ENCODE measurements at regions not wholly inside any gene's neighbourhood (a gene's known extent, or its start where the extent isn't known, plus 50 kb on each side); places are given as distances from the start of the nearest gene placed in this dataset.

DNA sequence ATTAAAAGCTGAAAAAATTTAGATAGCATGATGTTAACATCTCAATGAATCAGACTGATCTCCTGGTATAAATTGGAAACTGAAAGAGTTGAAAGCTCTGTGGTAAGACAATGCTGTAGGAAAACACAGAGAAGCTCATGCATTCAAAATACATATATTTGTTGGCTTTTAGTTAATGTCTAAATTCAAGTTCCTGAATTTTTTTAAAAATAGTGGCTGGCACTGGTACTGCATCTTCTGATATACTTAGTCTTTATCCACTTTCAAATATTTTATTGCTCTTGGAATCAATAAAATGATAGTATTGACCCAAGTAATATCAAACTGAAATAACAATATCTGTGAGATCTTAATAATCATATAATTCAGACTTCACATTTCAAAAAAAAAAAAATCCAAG, 151.4 kb upstream of the FIGN start:
- TF ChIP-seq, protein P1, sequence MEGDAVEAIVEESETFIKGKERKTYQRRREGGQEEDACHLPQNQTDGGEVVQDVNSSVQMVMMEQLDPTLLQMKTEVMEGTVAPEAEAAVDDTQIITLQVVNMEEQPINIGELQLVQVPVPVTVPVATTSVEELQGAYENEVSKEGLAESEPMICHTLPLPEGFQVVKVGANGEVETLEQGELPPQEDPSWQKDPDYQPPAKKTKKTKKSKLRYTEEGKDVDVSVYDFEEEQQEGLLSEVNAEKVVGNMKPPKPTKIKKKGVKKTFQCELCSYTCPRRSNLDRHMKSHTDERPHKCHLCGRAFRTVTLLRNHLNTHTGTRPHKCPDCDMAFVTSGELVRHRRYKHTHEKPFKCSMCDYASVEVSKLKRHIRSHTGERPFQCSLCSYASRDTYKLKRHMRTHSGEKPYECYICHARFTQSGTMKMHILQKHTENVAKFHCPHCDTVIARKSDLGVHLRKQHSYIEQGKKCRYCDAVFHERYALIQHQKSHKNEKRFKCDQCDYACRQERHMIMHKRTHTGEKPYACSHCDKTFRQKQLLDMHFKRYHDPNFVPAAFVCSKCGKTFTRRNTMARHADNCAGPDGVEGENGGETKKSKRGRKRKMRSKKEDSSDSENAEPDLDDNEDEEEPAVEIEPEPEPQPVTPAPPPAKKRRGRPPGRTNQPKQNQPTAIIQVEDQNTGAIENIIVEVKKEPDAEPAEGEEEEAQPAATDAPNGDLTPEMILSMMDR (IDR thresholded peaks at IDR 0.05 in 2 of 3, conservative IDR thresholded peaks at IDR 0.05 in 1 of 3; ENCODE audit: borderline replicate concordance in 1 of 3, insufficient read depth in 1 of 3, low read depth in 2 of 3, low read length in 2 of 3), result peak in 2 of 3 experiments; percentile 23 to 43; a peak in 1 of 6 replicates
- TF ChIP-seq SP1 (IDR thresholded peaks at IDR 0.05; ENCODE audit: low read depth) (no peak), RAD21 (IDR thresholded peaks at IDR 0.05; ENCODE audit: low read depth) (no peak), SIN3A (IDR thresholded peaks at IDR 0.05; ENCODE audit: low read depth) (no peak), POLR2AphosphoS5 (IDR thresholded peaks at IDR 0.05; ENCODE audit: low read depth, low read length) (no peak), TCF7L2 (IDR thresholded peaks at IDR 0.05; ENCODE audit: borderline replicate concordance, extremely low read depth, insufficient read depth, insufficient read length) (no peak), EGR1 (IDR thresholded peaks at IDR 0.05; ENCODE audit: low read depth) (no peak), POLR2A (IDR thresholded peaks at IDR 0.05; ENCODE audit: borderline replicate concordance, extremely low read depth, insufficient read depth, insufficient read length) (no peak), EZH2phosphoT487 (IDR thresholded peaks at IDR 0.05; ENCODE audit: borderline replicate concordance) (no peak), SRF (IDR thresholded peaks at IDR 0.05; ENCODE audit: low read depth) (no peak)
- TF ChIP-seq, protein P2, sequence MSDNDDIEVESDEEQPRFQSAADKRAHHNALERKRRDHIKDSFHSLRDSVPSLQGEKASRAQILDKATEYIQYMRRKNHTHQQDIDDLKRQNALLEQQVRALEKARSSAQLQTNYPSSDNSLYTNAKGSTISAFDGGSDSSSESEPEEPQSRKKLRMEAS (IDR thresholded peaks at IDR 0.05), result no peak
- TF ChIP-seq, protein P3, sequence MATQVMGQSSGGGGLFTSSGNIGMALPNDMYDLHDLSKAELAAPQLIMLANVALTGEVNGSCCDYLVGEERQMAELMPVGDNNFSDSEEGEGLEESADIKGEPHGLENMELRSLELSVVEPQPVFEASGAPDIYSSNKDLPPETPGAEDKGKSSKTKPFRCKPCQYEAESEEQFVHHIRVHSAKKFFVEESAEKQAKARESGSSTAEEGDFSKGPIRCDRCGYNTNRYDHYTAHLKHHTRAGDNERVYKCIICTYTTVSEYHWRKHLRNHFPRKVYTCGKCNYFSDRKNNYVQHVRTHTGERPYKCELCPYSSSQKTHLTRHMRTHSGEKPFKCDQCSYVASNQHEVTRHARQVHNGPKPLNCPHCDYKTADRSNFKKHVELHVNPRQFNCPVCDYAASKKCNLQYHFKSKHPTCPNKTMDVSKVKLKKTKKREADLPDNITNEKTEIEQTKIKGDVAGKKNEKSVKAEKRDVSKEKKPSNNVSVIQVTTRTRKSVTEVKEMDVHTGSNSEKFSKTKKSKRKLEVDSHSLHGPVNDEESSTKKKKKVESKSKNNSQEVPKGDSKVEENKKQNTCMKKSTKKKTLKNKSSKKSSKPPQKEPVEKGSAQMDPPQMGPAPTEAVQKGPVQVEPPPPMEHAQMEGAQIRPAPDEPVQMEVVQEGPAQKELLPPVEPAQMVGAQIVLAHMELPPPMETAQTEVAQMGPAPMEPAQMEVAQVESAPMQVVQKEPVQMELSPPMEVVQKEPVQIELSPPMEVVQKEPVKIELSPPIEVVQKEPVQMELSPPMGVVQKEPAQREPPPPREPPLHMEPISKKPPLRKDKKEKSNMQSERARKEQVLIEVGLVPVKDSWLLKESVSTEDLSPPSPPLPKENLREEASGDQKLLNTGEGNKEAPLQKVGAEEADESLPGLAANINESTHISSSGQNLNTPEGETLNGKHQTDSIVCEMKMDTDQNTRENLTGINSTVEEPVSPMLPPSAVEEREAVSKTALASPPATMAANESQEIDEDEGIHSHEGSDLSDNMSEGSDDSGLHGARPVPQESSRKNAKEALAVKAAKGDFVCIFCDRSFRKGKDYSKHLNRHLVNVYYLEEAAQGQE (IDR thresholded peaks at IDR 0.05; ENCODE audit: low read depth), result no peak
